ENCODE measurements at regions not wholly inside any gene's neighbourhood (a gene's known extent, or its start where the extent isn't known, plus 50 kb on each side); places are given as distances from the start of the nearest gene placed in this dataset.

DNA sequence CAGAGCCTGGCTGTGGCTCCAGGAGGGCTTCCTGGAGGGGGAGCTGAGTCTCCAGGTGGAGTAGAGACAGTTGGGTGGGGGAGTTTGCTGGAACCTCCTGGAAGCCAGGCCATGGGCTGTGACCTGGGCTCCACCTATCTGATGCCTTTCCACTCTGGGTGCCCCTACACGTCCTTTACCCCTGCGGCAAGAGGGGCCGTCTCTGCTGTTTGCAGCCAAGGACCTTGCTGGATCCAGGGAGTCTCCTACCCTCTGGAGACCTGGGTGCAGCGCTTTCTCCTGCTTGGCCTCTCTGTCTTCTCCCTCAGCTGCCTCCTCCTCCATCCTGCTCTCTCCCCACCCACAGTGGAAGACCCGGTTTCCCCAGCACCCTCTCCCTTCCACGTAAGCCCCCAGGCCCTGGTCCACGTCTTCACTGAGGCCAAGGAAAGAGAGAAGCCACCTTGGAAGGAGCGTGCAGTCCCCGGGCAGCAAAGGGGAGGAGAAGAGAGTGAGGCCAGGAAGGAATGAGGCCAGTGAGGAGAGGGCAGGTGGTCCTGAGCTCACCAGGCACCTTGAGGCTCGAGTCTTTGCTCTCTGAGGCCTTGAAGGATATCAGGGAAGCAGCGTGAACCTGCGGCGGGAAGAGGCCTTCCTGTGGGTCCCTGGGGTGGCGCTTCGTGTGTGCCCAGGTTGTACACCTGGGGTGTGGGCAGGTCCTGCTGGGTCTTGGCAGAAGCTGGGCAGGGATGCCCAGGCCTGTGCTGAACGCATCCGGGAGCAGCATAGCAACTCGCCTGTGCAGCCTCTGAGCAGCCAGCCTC, 294.3 kb upstream of the RTL1 start:
- 78 to 88% (median 83%) methylated on average over 15 to 18 of the region's 18 CpGs for WGBS, 5 donors
- Histone ChIP-seq H3K36me3 (no peaks in the 10 kb centered on the region), H3K9me3 (peaks cover 0 to 4% (median 2%) of the 10 kb centered on the region in 4 donors), H3K4me3 (no peak overlapping the region), H3K27me3 (peaks cover 0 to 15% (median 0%) of the 10 kb centered on the region in 3 donors), H3K27ac (no peak overlapping the region), H3K4me1 (no peaks in the 10 kb centered on the region)
- DNase-seq, result peak in 1 of 2 donors; percentile 23
- intact Hi-C loops (cut with DNase I; ENCODE audit: low total_unique reads), result no loop called here
- TF ChIP-seq POLR2AphosphoS5 (IDR thresholded peaks at IDR 0.05) (no peak), EP300 (IDR thresholded peaks at IDR 0.05) (no peak), POLR2A (IDR thresholded peaks at IDR 0.05) (no peak)
- TF ChIP-seq, protein P1, sequence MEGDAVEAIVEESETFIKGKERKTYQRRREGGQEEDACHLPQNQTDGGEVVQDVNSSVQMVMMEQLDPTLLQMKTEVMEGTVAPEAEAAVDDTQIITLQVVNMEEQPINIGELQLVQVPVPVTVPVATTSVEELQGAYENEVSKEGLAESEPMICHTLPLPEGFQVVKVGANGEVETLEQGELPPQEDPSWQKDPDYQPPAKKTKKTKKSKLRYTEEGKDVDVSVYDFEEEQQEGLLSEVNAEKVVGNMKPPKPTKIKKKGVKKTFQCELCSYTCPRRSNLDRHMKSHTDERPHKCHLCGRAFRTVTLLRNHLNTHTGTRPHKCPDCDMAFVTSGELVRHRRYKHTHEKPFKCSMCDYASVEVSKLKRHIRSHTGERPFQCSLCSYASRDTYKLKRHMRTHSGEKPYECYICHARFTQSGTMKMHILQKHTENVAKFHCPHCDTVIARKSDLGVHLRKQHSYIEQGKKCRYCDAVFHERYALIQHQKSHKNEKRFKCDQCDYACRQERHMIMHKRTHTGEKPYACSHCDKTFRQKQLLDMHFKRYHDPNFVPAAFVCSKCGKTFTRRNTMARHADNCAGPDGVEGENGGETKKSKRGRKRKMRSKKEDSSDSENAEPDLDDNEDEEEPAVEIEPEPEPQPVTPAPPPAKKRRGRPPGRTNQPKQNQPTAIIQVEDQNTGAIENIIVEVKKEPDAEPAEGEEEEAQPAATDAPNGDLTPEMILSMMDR (IDR thresholded peaks at IDR 0.05), result no peak

DNA sequence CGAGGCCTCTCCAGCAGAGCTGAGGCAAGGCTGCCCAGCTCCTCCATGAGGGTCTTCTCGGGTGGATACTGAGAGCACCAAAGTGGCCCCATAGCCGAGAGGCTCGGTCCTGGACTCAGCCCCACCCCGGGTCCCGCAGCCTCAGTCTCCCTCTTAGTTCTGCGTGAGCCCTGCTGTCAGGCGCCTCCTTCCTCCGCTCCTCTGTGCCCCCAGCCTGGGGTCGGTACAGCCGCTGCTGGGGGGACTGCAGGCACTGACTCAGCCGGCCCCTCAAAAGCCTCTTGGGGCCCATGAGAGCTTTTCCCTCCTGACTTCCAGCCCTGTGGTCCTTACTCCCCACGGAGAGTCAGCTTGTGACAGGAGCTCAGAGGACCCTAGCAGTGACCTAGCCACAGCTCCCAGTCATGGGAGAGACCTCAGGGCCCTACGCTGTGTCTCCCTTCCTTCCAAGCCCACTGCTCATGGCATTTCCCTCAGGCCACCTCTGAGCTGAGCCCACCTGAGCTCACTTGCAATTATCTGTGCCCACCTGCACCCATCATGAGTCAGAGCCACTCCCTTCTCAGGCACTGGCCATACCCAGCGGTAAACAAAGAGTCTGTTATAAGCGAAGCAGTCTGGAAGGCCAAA, 295.0 kb upstream of the RTL1 start:
- intact Hi-C loops (cut with DNase I; ENCODE audit: low total_unique reads), result no loop called here
- 83 to 92% (median 85%) methylated on average over 8 to 16 of the region's 16 CpGs for WGBS, 5 donors
- H3K4me3 ChIP-seq, result no peak overlapping the region
- no peaks in the 10 kb centered on the region for H3K4me1 ChIP-seq
- H3K36me3 ChIP-seq, result no peaks in the 10 kb centered on the region
- no peak overlapping the region for H3K27ac ChIP-seq
- peak in 1 of 2 donors; percentile 21 for DNase-seq
- peaks cover 0 to 11% (median 10%) of the 10 kb centered on the region in 4 donors for H3K9me3 ChIP-seq
- H3K27me3 ChIP-seq, result peaks cover 0 to 10% (median 0%) of the 10 kb centered on the region in 3 donors
- TF ChIP-seq POLR2A (IDR thresholded peaks at IDR 0.05) (no peak), POLR2AphosphoS5 (IDR thresholded peaks at IDR 0.05) (no peak), EP300 (IDR thresholded peaks at IDR 0.05) (no peak)
- TF ChIP-seq, protein P1 (IDR thresholded peaks at IDR 0.05), result no peak

DNA sequence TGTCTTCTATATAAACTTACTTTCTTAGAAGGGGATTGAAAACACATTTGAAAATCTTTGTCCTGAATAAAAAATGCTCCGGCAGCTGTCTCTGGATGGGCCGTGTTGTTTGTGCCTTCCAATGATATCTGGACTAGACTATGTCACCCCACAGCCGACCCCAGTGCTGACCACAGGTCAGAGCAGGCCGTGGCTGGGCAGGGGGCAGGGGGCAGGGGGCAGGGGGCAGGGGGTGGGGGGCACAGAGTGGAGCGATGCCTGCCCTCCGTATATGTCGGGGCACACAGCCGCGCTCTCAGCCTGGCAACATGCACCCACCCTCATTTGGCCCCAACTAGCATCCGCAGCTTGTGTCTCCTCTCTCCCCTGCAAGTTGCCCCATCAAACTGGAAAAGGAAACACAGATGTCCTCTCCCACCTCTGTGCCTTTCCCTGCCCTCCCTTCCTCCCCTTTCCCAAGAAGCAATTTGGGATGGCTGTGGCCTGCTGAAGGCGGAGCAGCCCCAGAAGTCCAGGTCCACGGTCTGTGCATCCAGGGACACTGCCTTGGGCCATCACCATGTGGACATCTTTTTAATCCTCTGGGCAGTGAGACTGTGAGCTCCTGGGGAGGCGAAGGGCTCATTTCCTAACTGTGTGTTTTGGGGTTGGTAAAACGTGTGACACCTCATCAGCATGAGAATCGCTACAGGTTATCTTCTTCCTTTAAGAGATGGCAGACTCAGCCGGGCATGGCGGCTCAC, 295.7 kb upstream of the RTL1 start:
- WGBS, 5 donors, result 70 to 84% (median 77%) methylated on average over 13 to 17 of the region's 17 CpGs
- DNase-seq, result peak in 1 of 2 donors; percentile 13
- no peaks in the 10 kb centered on the region for H3K36me3 ChIP-seq
- H3K27ac ChIP-seq, result no peak overlapping the region
- H3K4me3 ChIP-seq, result no peak overlapping the region
- H3K27me3 ChIP-seq, result peaks cover 0 to 6% (median 0%) of the 10 kb centered on the region in 3 donors
- H3K4me1 ChIP-seq, result no peaks in the 10 kb centered on the region
- TF ChIP-seq, protein P1 (IDR thresholded peaks at IDR 0.05), result no peak
- TF ChIP-seq POLR2AphosphoS5 (IDR thresholded peaks at IDR 0.05), result no peak
- no peak for TF ChIP-seq POLR2A (IDR thresholded peaks at IDR 0.05)
- TF ChIP-seq EP300 (IDR thresholded peaks at IDR 0.05), result no peak
- intact Hi-C loops (cut with DNase I; ENCODE audit: low total_unique reads), result no loop called here
- H3K9me3 ChIP-seq, result peaks cover 0 to 14% (median 13%) of the 10 kb centered on the region in 4 donors

DNA sequence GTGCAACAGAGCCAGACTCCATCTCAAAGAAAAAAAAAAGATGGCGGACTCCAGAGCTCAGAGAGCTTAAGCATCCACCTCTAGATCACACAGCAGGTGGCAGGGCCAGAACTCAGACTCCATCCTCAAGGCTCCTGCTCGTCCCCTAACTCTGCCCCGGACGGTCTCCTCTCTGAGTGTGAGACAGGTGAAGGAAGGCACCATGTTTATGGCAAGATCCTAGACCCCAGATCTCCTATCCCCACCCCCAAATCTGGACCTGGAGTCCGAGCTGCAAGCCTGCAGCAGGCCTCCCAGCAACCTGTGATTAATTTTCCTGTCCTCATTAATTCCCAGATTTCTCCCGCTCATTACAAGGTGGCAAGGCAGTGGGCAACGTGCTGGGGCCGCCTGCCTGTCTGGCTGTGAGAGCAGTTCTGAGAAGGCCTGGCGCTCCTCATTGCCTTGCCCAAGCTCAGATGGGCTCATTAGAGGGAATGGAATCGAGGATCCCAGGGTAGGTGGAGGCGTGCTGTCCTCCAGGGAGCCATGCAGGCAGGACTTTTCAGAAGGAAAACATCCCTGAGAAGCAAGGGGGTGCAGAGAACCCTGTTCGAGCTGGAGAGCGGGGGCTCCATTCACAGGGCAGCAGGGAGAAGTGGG, 296.6 kb upstream of the RTL1 start:
- WGBS, 5 donors, result 78 to 86% (median 85%) methylated on average over 13 of the region's 13 CpGs
- no peak for DNase-seq

More for the DNA sequence above, 296.6 kb upstream of the RTL1 start:
- H3K27me3 ChIP-seq, result no peaks in the 10 kb centered on the region
- no peaks in the 10 kb centered on the region for H3K36me3 ChIP-seq
- H3K4me1 ChIP-seq, result no peaks in the 10 kb centered on the region
- intact Hi-C loops (cut with DNase I; ENCODE audit: low total_unique reads), result no loop called here
- no peak overlapping the region for H3K27ac ChIP-seq
- TF ChIP-seq EP300 (IDR thresholded peaks at IDR 0.05) (no peak), POLR2AphosphoS5 (IDR thresholded peaks at IDR 0.05) (no peak), POLR2A (IDR thresholded peaks at IDR 0.05) (no peak)
- TF ChIP-seq, protein P1 (IDR thresholded peaks at IDR 0.05), result no peak
- peaks cover 0 to 19% (median 17%) of the 10 kb centered on the region in 4 donors for H3K9me3 ChIP-seq
- H3K4me3 ChIP-seq, result no peak overlapping the region
